Stomach (tissue), 4 donors: ENCODE measurements at regions not wholly inside any gene's neighbourhood (a gene's known extent, or its start where the extent isn't known, plus 50 kb on each side); places are given as distances from the start of the nearest gene placed in this dataset.

ENCODE experiments used
- EP300 ChIP-seq: sonication (generic); formaldehyde crosslinking; IDR thresholded peaks from one replicate; pipeline ENCODE4 v1.6.1; 2017; ENCODE audit warnings: antibody characterized with exemption
- POLR2A ChIP-seq, 4 donors: fragments of 450-650 bp; IDR thresholded peaks; one replicate each; pipeline ENCODE4 v1.6.1; 2016; ENCODE audit warnings: antibody characterized with exemption in 4 of 4, control low read depth in 2 of 4, mild to moderate bottlenecking in 1 of 4, moderate library complexity in 1 of 4
- POLR2AphosphoS5 ChIP-seq, 3 donors: sonication (generic); formaldehyde crosslinking; IDR thresholded peaks; one replicate each; pipeline ENCODE4 v1.6.1; 2016; ENCODE audit warnings: antibody characterized with exemption in 3 of 3
- TF ChIP-seq, protein P1 (sequence below), 7 experiments: fragments of 450-650 bp in 4 of 7; fragments of 200-600 bp in 3 of 7; sonication (generic) in 3 of 7; IDR thresholded peaks; one replicate each; pipeline ENCODE4 v1.5.1; 2016 to 2019; ENCODE audit warnings: antibody characterized with exemption in 7 of 7, control low read depth in 2 of 7, mild to moderate bottlenecking in 1 of 7

DNA sequence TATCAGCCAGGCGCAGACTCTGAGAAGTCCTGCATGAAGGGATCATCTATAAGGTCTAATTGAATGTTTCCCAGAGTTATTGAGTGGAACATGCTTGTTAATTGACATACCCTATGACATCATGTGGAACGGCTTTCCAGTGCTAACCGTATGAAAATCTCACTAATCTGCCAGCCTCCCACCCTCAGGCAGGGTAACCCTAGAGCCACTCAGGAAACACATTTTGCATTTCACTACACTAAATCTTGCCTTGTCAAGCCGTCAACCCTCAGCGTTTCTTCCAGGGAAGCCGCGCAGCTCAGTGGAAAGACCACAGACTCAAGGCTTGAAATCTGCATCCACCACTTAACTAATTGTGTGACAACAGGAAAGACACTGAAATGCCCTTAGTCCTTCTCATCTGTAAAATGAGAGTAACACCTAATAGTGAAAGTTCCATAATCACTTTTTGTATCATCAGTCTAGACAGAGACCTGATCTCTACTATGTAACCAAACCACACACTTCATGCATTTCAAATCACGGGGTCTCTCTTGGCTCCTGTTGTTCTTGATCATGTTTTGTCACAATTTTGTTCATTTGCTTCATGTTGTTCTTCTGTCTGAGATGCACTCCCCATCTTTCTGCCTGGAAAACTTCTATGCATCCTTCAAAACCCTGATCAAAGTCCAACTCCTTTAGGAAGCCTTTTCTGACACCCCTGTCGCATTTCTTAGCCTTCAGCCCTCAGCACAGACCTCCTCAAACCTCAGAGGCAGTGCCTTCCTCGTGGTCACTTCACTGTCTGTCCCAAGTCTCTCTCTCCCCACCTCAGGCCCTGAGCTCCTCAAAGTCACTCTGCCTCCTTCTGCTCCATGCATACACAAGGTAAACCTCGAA is 246.5 kb downstream of the TOMM20 start:
- TF ChIP-seq, protein P1, sequence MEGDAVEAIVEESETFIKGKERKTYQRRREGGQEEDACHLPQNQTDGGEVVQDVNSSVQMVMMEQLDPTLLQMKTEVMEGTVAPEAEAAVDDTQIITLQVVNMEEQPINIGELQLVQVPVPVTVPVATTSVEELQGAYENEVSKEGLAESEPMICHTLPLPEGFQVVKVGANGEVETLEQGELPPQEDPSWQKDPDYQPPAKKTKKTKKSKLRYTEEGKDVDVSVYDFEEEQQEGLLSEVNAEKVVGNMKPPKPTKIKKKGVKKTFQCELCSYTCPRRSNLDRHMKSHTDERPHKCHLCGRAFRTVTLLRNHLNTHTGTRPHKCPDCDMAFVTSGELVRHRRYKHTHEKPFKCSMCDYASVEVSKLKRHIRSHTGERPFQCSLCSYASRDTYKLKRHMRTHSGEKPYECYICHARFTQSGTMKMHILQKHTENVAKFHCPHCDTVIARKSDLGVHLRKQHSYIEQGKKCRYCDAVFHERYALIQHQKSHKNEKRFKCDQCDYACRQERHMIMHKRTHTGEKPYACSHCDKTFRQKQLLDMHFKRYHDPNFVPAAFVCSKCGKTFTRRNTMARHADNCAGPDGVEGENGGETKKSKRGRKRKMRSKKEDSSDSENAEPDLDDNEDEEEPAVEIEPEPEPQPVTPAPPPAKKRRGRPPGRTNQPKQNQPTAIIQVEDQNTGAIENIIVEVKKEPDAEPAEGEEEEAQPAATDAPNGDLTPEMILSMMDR (IDR thresholded peaks at IDR 0.05): no peak
- TF ChIP-seq POLR2A (IDR thresholded peaks at IDR 0.05) (no peak), EP300 (no peak), POLR2AphosphoS5 (IDR thresholded peaks at IDR 0.05) (no peak)
